ENCODE measurements at regions not wholly inside any gene's neighbourhood (a gene's known extent, or its start where the extent isn't known, plus 50 kb on each side); places are given as distances from the start of the nearest gene placed in this dataset.
"Not testable (repeated sequence)": the region's sequence is repeated elsewhere in the genome, so short reads cannot be mapped to it uniquely, and the experiment has no call there.

GRCh38 chr12:83889745-83890144, 1022.9 kb downstream of the SLC6A15 start:
- peaks cover 0 to 4% of the 10 kb centered on the region in 2 experiments for H3K9me3 ChIP-seq (ENCODE audit: control insufficient read depth in 1 of 2, insufficient read depth in 1 of 2, low read length in 2 of 2)
- ChIA-PET CTCF (no interaction called here), POLR2A (no interaction called here)
- no peak overlapping the region for H3K4me3 Mint-ChIP-seq
- DNase-seq, result no peak
- no peak for TF ChIP-seq CTCF (IDR thresholded peaks at IDR 0.05)
- H3K4me1 Mint-ChIP-seq (ENCODE audit: low read depth), result no peaks in the 10 kb centered on the region
- H3K27me3 Mint-ChIP-seq, result no peaks in the 10 kb centered on the region
- H3K4me3 ChIP-seq (ENCODE audit: low read length), result no peak overlapping the region
- no peak overlapping the region for H3K27ac ChIP-seq (ENCODE audit: low read depth in 1 of 2, low read length in 2 of 2)
- no peak overlapping the region for H3K27ac Mint-ChIP-seq
- H3K4me1 ChIP-seq (ENCODE audit: insufficient read depth, low read length), result no peaks in the 10 kb centered on the region
- no peaks in the 10 kb centered on the region for H3K36me3 ChIP-seq (ENCODE audit: insufficient read depth, low read length)
- intact Hi-C loops (cut with DNase I, micrococcal nuclease), result no loop called here
- no peaks in the 10 kb centered on the region for H3K27me3 ChIP-seq (ENCODE audit: control insufficient read depth in 1 of 2, insufficient read depth in 2 of 2, low read length in 2 of 2)
- no peaks in the 10 kb centered on the region for H3K36me3 Mint-ChIP-seq (ENCODE audit: low read depth)
- no peak for ATAC-seq (ENCODE audit: poor library complexity)
- peaks cover 4% of the 10 kb centered on the region for H3K9me3 Mint-ChIP-seq

- no peaks in the 10 kb centered on the region for H3K4me1 ChIP-seq (ENCODE audit: insufficient read depth, low read length)
- no peak overlapping the region for H3K4me3 ChIP-seq (ENCODE audit: low read length)
- Mint-ChIP-seq H3K27me3 (no peaks in the 10 kb centered on the region), H3K27ac (no peak overlapping the region), H3K4me1 (ENCODE audit: low read depth) (no peaks in the 10 kb centered on the region), H3K4me3 (no peak overlapping the region), H3K9me3 (peaks cover 2% of the 10 kb centered on the region), H3K36me3 (ENCODE audit: low read depth) (no peaks in the 10 kb centered on the region)
- intact Hi-C loops (cut with DNase I, micrococcal nuclease), result no loop called here
- no peak for ATAC-seq (ENCODE audit: poor library complexity)
- ChIA-PET POLR2A (no interaction called here), CTCF (no interaction called here)
- TF ChIP-seq CTCF (IDR thresholded peaks at IDR 0.05), result no peak
- no peak for DNase-seq
- no peaks in the 10 kb centered on the region for H3K36me3 ChIP-seq (ENCODE audit: insufficient read depth, low read length)
- no peaks in the 10 kb centered on the region for H3K27me3 ChIP-seq (ENCODE audit: control insufficient read depth in 1 of 2, insufficient read depth in 2 of 2, low read length in 2 of 2)
- peaks cover 0 to 4% of the 10 kb centered on the region in 2 experiments for H3K9me3 ChIP-seq (ENCODE audit: control insufficient read depth in 1 of 2, insufficient read depth in 1 of 2, low read length in 2 of 2)
- no peak overlapping the region for H3K27ac ChIP-seq (ENCODE audit: low read depth in 1 of 2, low read length in 2 of 2)
Observed at GRCh38 chr12:83886479-83886878, 1026.1 kb downstream of the SLC6A15 start.

- DNase-seq; H3K36me3 ChIP-seq (ENCODE audit: insufficient read depth, low read length); CTCF ChIA-PET; H3K27ac ChIP-seq (ENCODE audit: low read depth in 1 of 2, low read length in 2 of 2); H3K4me3 Mint-ChIP-seq; POLR2A ChIA-PET; H3K36me3 Mint-ChIP-seq (ENCODE audit: low read depth); H3K9me3 ChIP-seq (ENCODE audit: control insufficient read depth in 1 of 2, insufficient read depth in 1 of 2, low read length in 2 of 2); H3K27me3 ChIP-seq (ENCODE audit: control insufficient read depth in 1 of 2, insufficient read depth in 2 of 2, low read length in 2 of 2); H3K9me3 Mint-ChIP-seq; H3K4me3 ChIP-seq (ENCODE audit: low read length); H3K27me3 Mint-ChIP-seq; intact Hi-C loops (cut with DNase I, micrococcal nuclease); H3K4me1 ChIP-seq (ENCODE audit: insufficient read depth, low read length); ATAC-seq (ENCODE audit: poor library complexity); H3K27ac Mint-ChIP-seq; H3K4me1 Mint-ChIP-seq (ENCODE audit: low read depth): not testable (repeated sequence)
Observed at GRCh38 chr12:83870921-83871599, 1041.5 kb downstream of the SLC6A15 start.

- ATAC-seq (ENCODE audit: poor library complexity), result no peak
Observed at GRCh38 chr12:83866477-83866876, 1046.1 kb downstream of the SLC6A15 start.

More at GRCh38 chr12:83866477-83866876, 1046.1 kb downstream of the SLC6A15 start:
- CTCF ChIA-PET, result no interaction called here
- Mint-ChIP-seq H3K27me3 (no peaks in the 10 kb centered on the region), H3K4me3 (no peak overlapping the region), H3K36me3 (ENCODE audit: low read depth) (no peaks in the 10 kb centered on the region), H3K27ac (no peak overlapping the region), H3K9me3 (peaks cover 2% of the 10 kb centered on the region), H3K4me1 (ENCODE audit: low read depth) (no peaks in the 10 kb centered on the region)
- intact Hi-C loops (cut with DNase I, micrococcal nuclease), result no loop called here
- Histone ChIP-seq H3K27ac (ENCODE audit: low read depth in 1 of 2, low read length in 2 of 2) (no peak overlapping the region), H3K4me3 (ENCODE audit: low read length) (no peak overlapping the region), H3K36me3 (ENCODE audit: insufficient read depth, low read length) (no peaks in the 10 kb centered on the region), H3K4me1 (ENCODE audit: insufficient read depth, low read length) (no peaks in the 10 kb centered on the region), H3K27me3 (ENCODE audit: control insufficient read depth in 1 of 2, insufficient read depth in 2 of 2, low read length in 2 of 2) (no peaks in the 10 kb centered on the region), H3K9me3 (ENCODE audit: control insufficient read depth in 1 of 2, insufficient read depth in 1 of 2, low read length in 2 of 2) (no peaks in the 10 kb centered on the region)
- no peak for DNase-seq
- POLR2A ChIA-PET, result no interaction called here
- TF ChIP-seq CTCF (IDR thresholded peaks at IDR 0.05), result no peak

All from CD4-positive, alpha-beta T cell (primary cell).